HCT116 (cell line): ENCODE measurements at regions not wholly inside any gene's neighbourhood (a gene's known extent, or its start where the extent isn't known, plus 50 kb on each side); places are given as distances from the start of the nearest gene placed in this dataset.

Experiments used
- POLR2A ChIP-seq: IDR thresholded peaks from 2 replicates; pipeline ENCODE4 v1.7.0; 2011; ENCODE audit warnings: borderline replicate concordance; ENCODE audit not compliant: insufficient read depth, insufficient read length; ENCODE audit errors: extremely low read depth
- SP1 ChIP-seq: IDR thresholded peaks from 2 replicates; pipeline ENCODE4 v1.6.1; 2012; ENCODE audit warnings: low read depth
- TF ChIP-seq, protein P1 (sequence below), 3 experiments: fragments of 200-600 bp in 1 of 3; sonication (generic) in 1 of 3; IDR thresholded peaks in 2 of 3; conservative IDR thresholded peaks in 1 of 3; 2 replicates each; pipeline ENCODE4 v1.5.1; 2012 to 2017; ENCODE audit warnings: low read depth in 2 of 3, low read length in 2 of 3, antibody characterized with exemption in 1 of 3, borderline replicate concordance in 1 of 3, control low read depth in 1 of 3, mild to moderate bottlenecking in 1 of 3, mixed read lengths in 1 of 3, mixed run types in 1 of 3, moderate library complexity in 1 of 3; ENCODE audit not compliant: insufficient read depth in 1 of 3

DNA sequence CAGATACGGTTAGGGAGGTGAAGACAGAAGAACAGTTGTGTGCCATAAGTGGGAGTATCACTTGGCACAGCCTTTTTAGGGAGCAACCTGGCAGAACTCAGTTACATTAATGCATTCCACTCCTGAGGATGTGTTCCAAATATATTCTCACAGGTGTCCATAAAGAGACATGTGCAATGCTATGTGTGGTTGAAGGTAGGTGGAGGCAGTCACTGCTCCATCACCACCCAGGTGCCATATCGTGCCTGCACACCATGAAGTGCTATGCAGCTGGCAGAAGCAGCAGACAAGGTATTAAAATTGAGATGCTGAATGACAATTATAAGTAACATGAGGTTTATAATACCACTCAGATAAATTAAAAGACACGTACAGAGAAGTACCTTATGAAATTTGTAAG lies 248.0 kb upstream of the SFRP2 start:
- TF ChIP-seq, protein P1, sequence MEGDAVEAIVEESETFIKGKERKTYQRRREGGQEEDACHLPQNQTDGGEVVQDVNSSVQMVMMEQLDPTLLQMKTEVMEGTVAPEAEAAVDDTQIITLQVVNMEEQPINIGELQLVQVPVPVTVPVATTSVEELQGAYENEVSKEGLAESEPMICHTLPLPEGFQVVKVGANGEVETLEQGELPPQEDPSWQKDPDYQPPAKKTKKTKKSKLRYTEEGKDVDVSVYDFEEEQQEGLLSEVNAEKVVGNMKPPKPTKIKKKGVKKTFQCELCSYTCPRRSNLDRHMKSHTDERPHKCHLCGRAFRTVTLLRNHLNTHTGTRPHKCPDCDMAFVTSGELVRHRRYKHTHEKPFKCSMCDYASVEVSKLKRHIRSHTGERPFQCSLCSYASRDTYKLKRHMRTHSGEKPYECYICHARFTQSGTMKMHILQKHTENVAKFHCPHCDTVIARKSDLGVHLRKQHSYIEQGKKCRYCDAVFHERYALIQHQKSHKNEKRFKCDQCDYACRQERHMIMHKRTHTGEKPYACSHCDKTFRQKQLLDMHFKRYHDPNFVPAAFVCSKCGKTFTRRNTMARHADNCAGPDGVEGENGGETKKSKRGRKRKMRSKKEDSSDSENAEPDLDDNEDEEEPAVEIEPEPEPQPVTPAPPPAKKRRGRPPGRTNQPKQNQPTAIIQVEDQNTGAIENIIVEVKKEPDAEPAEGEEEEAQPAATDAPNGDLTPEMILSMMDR (IDR thresholded peaks at IDR 0.05 in 2 of 3, conservative IDR thresholded peaks at IDR 0.05 in 1 of 3; ENCODE audit: borderline replicate concordance in 1 of 3, insufficient read depth in 1 of 3, low read depth in 2 of 3, low read length in 2 of 3): no peak
- TF ChIP-seq POLR2A: no peak
- TF ChIP-seq SP1: no peak
